Caco-2 (cell line): ENCODE measurements at regions not wholly inside any gene's neighbourhood (a gene's known extent, or its start where the extent isn't known, plus 50 kb on each side); places are given as distances from the start of the nearest gene placed in this dataset.

Experiments
- BruUV-seq: library from RNA; stranded (reverse); fragments of 400-500 nt; replicated peaks from 2 replicates; lab custom pipeline; 2021; lab: Mats Ljungman, UMichigan
- CTCF ChIA-PET: fragments of 300-600 bp; sonication (Branson Sonifier 250); formaldehyde crosslinking; loops from one replicate; lab custom pipeline; 2022; ENCODE audit warnings: antibody characterized with exemption; lab: Charles Lee
- POLR2A ChIA-PET: fragments of 300-600 bp; sonication (Branson Sonifier 250); formaldehyde crosslinking; loops from one replicate; lab custom pipeline; 2022; ENCODE audit warnings: antibody characterized with exemption; lab: Charles Lee
- DNase-seq, 2 experiments: peaks; one replicate each; pipeline versions ENCODE4 v3.0.0 to v3.0.0-alpha.2; 2020 to 2022
- H3K27me3 ChIP-seq: replicated peaks from 2 replicates; pipeline ENCODE4 v1.6.0; 2011; ENCODE audit warnings: low read length; ENCODE audit not compliant: control insufficient read depth, insufficient read depth
- H3K36me3 ChIP-seq: 2 replicates; pipeline ENCODE4 v1.5.1; 2011; ENCODE audit warnings: low read length; ENCODE audit not compliant: control insufficient read depth, insufficient read depth
- H3K4me1 ChIP-seq: fragments of 250-450 bp; sonication (Bioruptor Pico); 2 replicates; pipeline ENCODE4 v1.5.1; 2020; ENCODE audit warnings: mild to moderate bottlenecking
- H3K4me3 ChIP-seq: 2 replicates; pipeline ENCODE4 v1.5.1; 2011; ENCODE audit warnings: low read depth, mild to moderate bottlenecking, control low read depth, low read length
- H3K9me3 ChIP-seq: fragments of 250-450 bp; sonication (Bioruptor Pico); 2 replicates; pipeline ENCODE4 v1.5.1; 2020; ENCODE audit warnings: mild to moderate bottlenecking, moderate library complexity
- H3K27ac Mint-ChIP-seq: one replicate; pipeline ENCODE4 v1.8.0; 2022; ENCODE audit warnings: mixed read lengths; ENCODE audit not compliant: unreplicated experiment
- H3K27me3 Mint-ChIP-seq: one replicate; pipeline ENCODE4 v1.8.0; 2022; ENCODE audit warnings: mixed read lengths; ENCODE audit not compliant: insufficient read depth, unreplicated experiment
- H3K36me3 Mint-ChIP-seq: one replicate; pipeline ENCODE4 v1.8.0; 2022; ENCODE audit warnings: mild to moderate bottlenecking, mixed read lengths; ENCODE audit not compliant: insufficient read depth, unreplicated experiment
- H3K4me1 Mint-ChIP-seq: one replicate; pipeline ENCODE4 v1.8.0; 2022; ENCODE audit warnings: low read depth, mixed read lengths; ENCODE audit not compliant: unreplicated experiment
- H3K4me3 Mint-ChIP-seq: one replicate; pipeline ENCODE4 v1.8.0; 2022; ENCODE audit warnings: mild to moderate bottlenecking, moderate library complexity, mixed read lengths; ENCODE audit not compliant: unreplicated experiment
- H3K9me3 Mint-ChIP-seq: one replicate; pipeline ENCODE4 v1.8.0; 2022; ENCODE audit warnings: mixed read lengths; ENCODE audit not compliant: unreplicated experiment
- CTCF ChIP-seq, 2 experiments: fragments of 200-600 bp in 1 of 2; IDR thresholded peaks; 1 replicate in 1 of 2; 2 replicates in 1 of 2; pipeline versions ENCODE4 v1.5.1 to v1.8.0; 2011 to 2022; ENCODE audit warnings: antibody characterized with exemption in 1 of 2, control low read depth in 1 of 2, inconsistent platforms in 1 of 2, low read depth in 1 of 2, low read length in 1 of 2, mild to moderate bottlenecking in 1 of 2, moderate library complexity in 1 of 2; ENCODE audit not compliant: insufficient read depth in 1 of 2, severe bottlenecking in 1 of 2, unreplicated experiment in 1 of 2
- intact Hi-C: fragments of 100-400 bp; cut with micrococcal nuclease; formaldehyde crosslinking; loops from one replicate; pipeline ENCODE4 v1.10.0; 2022; ENCODE audit not compliant: unreplicated experiment

- intact Hi-C loops, result no loop called here
- Histone ChIP-seq H3K27me3 (no peaks in the 10 kb centered on the region), H3K36me3 (no peaks in the 10 kb centered on the region), H3K4me1 (no peaks in the 10 kb centered on the region), H3K9me3 (no peaks in the 10 kb centered on the region), H3K4me3 (no peak overlapping the region)
- H3K27me3 Mint-ChIP-seq, result no peaks in the 10 kb centered on the region
- BruUV-seq, result no TSS peak
- no peak for DNase-seq
- H3K27ac Mint-ChIP-seq, result no peak overlapping the region
- no peaks in the 10 kb centered on the region for H3K9me3 Mint-ChIP-seq
- POLR2A ChIA-PET, result no interaction called here
- CTCF ChIA-PET, result no interaction called here
- no peaks in the 10 kb centered on the region for H3K4me1 Mint-ChIP-seq
- TF ChIP-seq CTCF (IDR thresholded peaks at IDR 0.05; ENCODE audit: insufficient read depth in 1 of 2, low read depth in 1 of 2, low read length in 1 of 2, severe bottlenecking in 1 of 2, unreplicated experiment in 1 of 2), result no peak
- H3K4me3 Mint-ChIP-seq, result no peak overlapping the region
- no peaks in the 10 kb centered on the region for H3K36me3 Mint-ChIP-seq
Measured at GRCh38 chr21:24868117-24868516, 739.2 kb downstream of the MRPL39 start.

DNA sequence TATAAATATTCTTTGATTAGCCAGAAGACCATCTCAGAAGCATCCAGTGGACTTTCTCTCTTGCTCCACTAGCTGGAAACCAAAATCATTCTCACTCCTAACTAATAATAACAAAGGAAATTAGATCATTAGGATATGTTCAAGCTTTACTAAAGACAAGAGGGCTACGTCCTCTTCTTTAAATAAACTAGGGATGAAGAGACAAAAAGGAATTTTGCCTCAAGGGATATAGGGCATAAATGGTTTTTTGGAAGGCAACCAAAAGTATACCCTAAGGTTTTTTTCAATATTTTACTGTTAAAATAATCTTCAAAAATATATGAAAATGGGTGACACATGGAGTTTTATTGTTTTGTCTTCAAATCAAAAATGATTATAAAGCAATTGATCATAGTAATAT lies 745.8 kb downstream of the MRPL39 start:
- no peaks in the 10 kb centered on the region for H3K36me3 Mint-ChIP-seq
- TF ChIP-seq CTCF (IDR thresholded peaks at IDR 0.05; ENCODE audit: insufficient read depth in 1 of 2, low read depth in 1 of 2, low read length in 1 of 2, severe bottlenecking in 1 of 2, unreplicated experiment in 1 of 2), result no peak

DNA sequence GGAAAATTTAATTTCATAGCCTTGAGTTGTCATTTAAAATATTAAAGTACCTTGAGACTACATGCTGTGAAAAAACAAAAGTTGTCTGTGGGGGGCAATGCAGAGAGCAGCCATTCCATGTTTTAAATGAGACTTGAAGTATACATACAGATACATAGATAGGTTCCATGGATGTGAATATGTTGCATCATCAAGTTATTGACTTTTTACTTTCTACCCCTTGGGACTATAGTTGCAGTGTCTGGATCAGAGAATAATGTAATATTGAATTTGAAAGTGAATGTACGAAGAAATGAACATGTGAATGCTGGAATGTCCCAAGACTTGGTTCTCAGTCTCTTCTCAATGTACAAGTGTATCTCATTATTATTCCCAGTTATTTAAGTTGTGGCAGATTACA lies 751.0 kb downstream of the MRPL39 start:
- BruUV-seq, result no TSS peak
- no peaks in the 10 kb centered on the region for H3K9me3 ChIP-seq

More for the DNA sequence above, 745.8 kb downstream of the MRPL39 start:
- intact Hi-C loops, result no loop called here
- POLR2A ChIA-PET, result no interaction called here
- Mint-ChIP-seq H3K4me3 (no peak overlapping the region), H3K9me3 (no peaks in the 10 kb centered on the region), H3K4me1 (no peaks in the 10 kb centered on the region), H3K27ac (no peak overlapping the region), H3K27me3 (no peaks in the 10 kb centered on the region)
- CTCF ChIA-PET, result no interaction called here
- no peaks in the 10 kb centered on the region for H3K4me1 ChIP-seq
- DNase-seq, result no peak
- H3K36me3 ChIP-seq, result no peaks in the 10 kb centered on the region
- no peak overlapping the region for H3K4me3 ChIP-seq
- H3K9me3 ChIP-seq, result no peaks in the 10 kb centered on the region
- BruUV-seq, result no TSS peak
- no peaks in the 10 kb centered on the region for H3K27me3 ChIP-seq

More for the DNA sequence above, 751.0 kb downstream of the MRPL39 start:
- no peaks in the 10 kb centered on the region for H3K4me1 ChIP-seq
- POLR2A ChIA-PET, result no interaction called here
- Mint-ChIP-seq H3K4me3 (no peak overlapping the region), H3K4me1 (no peaks in the 10 kb centered on the region), H3K9me3 (no peaks in the 10 kb centered on the region), H3K27ac (no peak overlapping the region), H3K27me3 (no peaks in the 10 kb centered on the region), H3K36me3 (no peaks in the 10 kb centered on the region)
- H3K4me3 ChIP-seq, result no peak overlapping the region
- CTCF ChIA-PET, result no interaction called here
- H3K36me3 ChIP-seq, result no peaks in the 10 kb centered on the region
- H3K27me3 ChIP-seq, result no peaks in the 10 kb centered on the region
- intact Hi-C loops, result no loop called here
- no peak for DNase-seq
- no peak for TF ChIP-seq CTCF (IDR thresholded peaks at IDR 0.05; ENCODE audit: insufficient read depth in 1 of 2, low read depth in 1 of 2, low read length in 1 of 2, severe bottlenecking in 1 of 2, unreplicated experiment in 1 of 2)
